GM12875 (cell line): ENCODE measurements at regions not wholly inside any gene's neighbourhood (a gene's known extent, or its start where the extent isn't known, plus 50 kb on each side); places are given as distances from the start of the nearest gene placed in this dataset.

Experiments used
- H3K4me3 ChIP-seq: one replicate; pipeline ENCODE4 v1.5.1; 2011; ENCODE audit warnings: low read depth, low read length, control low read depth
- TF ChIP-seq, protein P1 (sequence below): IDR thresholded peaks from 2 replicates; pipeline ENCODE4 v1.5.1; 2011; ENCODE audit warnings: low read depth, mild to moderate bottlenecking, control low read depth, inconsistent platforms, low read length, moderate library complexity, borderline replicate concordance; ENCODE audit not compliant: insufficient read depth

DNA sequence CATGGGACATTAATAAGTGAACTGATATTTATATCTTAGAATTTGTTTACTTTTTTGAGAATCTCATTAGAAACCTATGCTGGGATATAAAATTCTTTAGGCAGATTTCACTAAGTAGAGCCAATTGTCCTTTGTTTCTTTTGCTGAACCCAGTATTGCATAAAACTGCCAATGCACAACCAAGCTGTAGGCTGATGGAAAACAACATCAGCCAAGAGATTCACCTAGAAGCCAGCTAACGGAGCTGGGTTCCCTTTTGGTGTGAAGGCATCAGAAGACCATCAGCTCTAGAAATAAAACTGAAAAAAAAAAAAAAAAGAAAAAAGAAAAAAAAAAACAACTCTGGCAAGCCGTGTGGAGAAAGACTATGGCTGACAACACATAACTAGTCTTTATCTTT, 328.2 kb upstream of the PDE3A start:
- no peak overlapping the region for H3K4me3 ChIP-seq
- TF ChIP-seq, protein P1, sequence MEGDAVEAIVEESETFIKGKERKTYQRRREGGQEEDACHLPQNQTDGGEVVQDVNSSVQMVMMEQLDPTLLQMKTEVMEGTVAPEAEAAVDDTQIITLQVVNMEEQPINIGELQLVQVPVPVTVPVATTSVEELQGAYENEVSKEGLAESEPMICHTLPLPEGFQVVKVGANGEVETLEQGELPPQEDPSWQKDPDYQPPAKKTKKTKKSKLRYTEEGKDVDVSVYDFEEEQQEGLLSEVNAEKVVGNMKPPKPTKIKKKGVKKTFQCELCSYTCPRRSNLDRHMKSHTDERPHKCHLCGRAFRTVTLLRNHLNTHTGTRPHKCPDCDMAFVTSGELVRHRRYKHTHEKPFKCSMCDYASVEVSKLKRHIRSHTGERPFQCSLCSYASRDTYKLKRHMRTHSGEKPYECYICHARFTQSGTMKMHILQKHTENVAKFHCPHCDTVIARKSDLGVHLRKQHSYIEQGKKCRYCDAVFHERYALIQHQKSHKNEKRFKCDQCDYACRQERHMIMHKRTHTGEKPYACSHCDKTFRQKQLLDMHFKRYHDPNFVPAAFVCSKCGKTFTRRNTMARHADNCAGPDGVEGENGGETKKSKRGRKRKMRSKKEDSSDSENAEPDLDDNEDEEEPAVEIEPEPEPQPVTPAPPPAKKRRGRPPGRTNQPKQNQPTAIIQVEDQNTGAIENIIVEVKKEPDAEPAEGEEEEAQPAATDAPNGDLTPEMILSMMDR: no peak

DNA sequence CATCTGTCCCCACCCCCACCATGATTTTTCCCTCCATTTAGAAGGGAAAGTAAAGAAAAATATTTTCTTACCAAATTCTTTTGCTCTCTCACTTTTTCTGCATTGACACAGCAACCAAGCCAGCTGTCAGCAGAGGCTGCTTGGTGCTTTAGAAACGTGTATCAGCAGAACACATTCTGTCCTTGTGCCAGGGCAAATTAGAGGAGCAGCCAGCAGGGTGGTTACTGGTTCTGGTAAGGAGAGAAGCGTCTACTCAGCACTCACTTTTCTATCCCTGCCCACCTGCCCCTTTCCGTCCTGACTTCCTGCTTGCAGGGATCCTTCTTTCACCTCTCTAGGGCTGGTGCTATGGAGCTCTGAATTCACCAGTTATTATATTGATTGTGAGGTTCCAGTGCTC, 327.5 kb upstream of the PDE3A start:
- TF ChIP-seq, protein P1: no peak
- H3K4me3 ChIP-seq: no peak overlapping the region

DNA sequence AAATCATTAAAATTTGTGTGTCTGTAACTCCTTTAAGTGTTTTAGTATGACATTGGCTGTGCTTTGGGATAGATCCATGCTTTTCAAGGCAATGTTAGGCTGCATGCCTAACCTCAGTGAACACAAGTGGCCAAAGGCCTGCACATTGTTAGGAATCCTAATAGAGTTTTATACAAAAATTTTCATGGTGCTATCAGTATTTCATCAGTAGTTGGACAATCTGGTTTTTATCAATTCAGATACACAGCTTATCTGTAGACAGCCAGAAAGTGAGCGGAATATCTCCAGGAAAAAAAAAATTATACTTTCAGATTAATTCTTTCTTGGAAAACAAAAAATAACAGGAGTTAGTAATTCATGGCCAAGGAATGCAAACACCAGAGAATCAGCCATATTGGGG, 324.0 kb upstream of the PDE3A start:
- TF ChIP-seq, protein P1: no peak

GRCh38 chr12:20044846-20045245, 323.5 kb upstream of the PDE3A start:
- TF ChIP-seq, protein P1: no peak

More for the DNA sequence above, 324.0 kb upstream of the PDE3A start:
- H3K4me3 ChIP-seq: no peak overlapping the region

DNA sequence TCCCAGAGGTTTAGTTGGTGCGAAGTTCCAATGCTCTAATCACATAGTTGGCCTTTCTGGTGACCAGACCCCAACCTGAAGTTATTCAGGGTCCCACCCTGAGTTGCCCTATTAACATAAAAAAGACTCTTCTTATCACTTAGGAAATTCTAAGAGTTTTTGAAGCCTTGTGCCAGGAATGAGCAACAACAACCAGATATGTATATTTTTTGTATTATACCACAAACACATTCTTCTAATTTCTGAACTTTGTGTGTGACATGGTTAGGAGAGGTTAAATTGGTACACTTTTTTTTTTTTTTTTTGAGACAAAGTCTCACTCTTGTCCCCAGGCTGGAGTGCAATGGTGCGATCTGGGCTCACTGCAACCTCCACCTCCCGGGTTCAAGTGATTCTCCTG, 320.4 kb upstream of the PDE3A start:
- no peak overlapping the region for H3K4me3 ChIP-seq
- TF ChIP-seq, protein P1: no peak

More at GRCh38 chr12:20044846-20045245, 323.5 kb upstream of the PDE3A start:
- no peak overlapping the region for H3K4me3 ChIP-seq

DNA sequence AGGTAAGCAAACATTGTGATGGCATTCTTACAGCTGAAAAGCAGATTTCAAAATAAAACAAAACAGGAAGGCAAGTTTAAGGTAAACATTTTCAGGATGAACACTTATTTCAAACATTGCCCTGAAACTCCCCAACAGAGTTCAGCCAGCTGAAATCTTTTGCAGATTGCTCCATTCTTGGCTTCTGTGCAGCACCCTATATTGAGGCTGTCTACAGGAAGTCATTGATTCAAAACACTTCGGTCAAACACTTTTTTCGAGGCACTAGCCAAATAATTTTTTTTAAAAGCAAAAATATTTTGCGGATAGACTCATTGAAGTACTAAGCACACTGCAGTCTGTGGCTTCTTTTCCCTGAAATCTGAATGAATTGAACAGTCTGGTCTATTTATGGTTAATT, 318.1 kb upstream of the PDE3A start:
- TF ChIP-seq, protein P1: no peak
- no peak overlapping the region for H3K4me3 ChIP-seq

- H3K4me3 ChIP-seq: no peak overlapping the region
These were observed 314.6 kb upstream of the PDE3A start for GRCh38 chr12:20053782-20054181.

More at GRCh38 chr12:20053782-20054181, 314.6 kb upstream of the PDE3A start:
- TF ChIP-seq, protein P1: no peak
